SJSA1 (cell line): ENCODE measurements at regions not wholly inside any gene's neighbourhood (a gene's known extent, or its start where the extent isn't known, plus 50 kb on each side); places are given as distances from the start of the nearest gene placed in this dataset.
"Not testable (repeated sequence)": the region's sequence is repeated elsewhere in the genome, so short reads cannot be mapped to it uniquely, and the experiment has no call there.

Experiments used
- DNase-seq, 2 experiments: peaks; one replicate each; pipeline ENCODE4 v3.0.0-alpha.2; 2015 to 2020; ENCODE audit warnings: low spot score in 2 of 2, low read depth in 1 of 2
- H3K27ac ChIP-seq: fragments of 250-450 bp; sonication (Bioruptor Pico); 2 replicates; pipeline ENCODE4 v1.5.1; 2020; ENCODE audit warnings: mild to moderate bottlenecking, moderate library complexity
- H3K27me3 ChIP-seq: fragments of 250-450 bp; sonication (Bioruptor Pico); replicated peaks from 2 replicates; pipeline ENCODE4 v1.5.1; 2020; ENCODE audit warnings: mild to moderate bottlenecking, moderate library complexity
- H3K36me3 ChIP-seq: fragments of 250-450 bp; sonication (Bioruptor Pico); 2 replicates; pipeline ENCODE4 v1.5.1; 2020; ENCODE audit warnings: mild to moderate bottlenecking
- H3K4me1 ChIP-seq: fragments of 250-450 bp; sonication (Bioruptor Pico); replicated peaks from 2 replicates; pipeline ENCODE4 v1.6.1; 2021; ENCODE audit warnings: mild to moderate bottlenecking
- H3K4me3 ChIP-seq: fragments of 250-450 bp; sonication (Bioruptor Pico); 2 replicates; pipeline ENCODE4 v1.5.1; 2020; ENCODE audit warnings: mild to moderate bottlenecking
- H3K9me3 ChIP-seq: fragments of 250-450 bp; sonication (Bioruptor Pico); replicated peaks from 2 replicates; pipeline ENCODE4 v1.5.1; 2020; ENCODE audit warnings: mild to moderate bottlenecking

- H3K4me1 ChIP-seq, result peaks cover 30% of the 10 kb centered on the region
- no peaks in the 10 kb centered on the region for H3K9me3 ChIP-seq
- no peaks in the 10 kb centered on the region for H3K27me3 ChIP-seq
Measured at GRCh38 chr11:8763070-8763685, 80.6 kb downstream of the RPL27A start.

GRCh38 chr11:8765294-8765693 lies 82.7 kb downstream of the RPL27A start:
- Histone ChIP-seq H3K4me1 (peaks cover 44% of the 10 kb centered on the region), H3K9me3 (no peaks in the 10 kb centered on the region), H3K27me3 (no peaks in the 10 kb centered on the region), H3K36me3 (no peaks in the 10 kb centered on the region), H3K27ac (no peak overlapping the region), H3K4me3 (no peak overlapping the region)
- DNase-seq, result peak in 1 of 2 experiments; percentile 19

More at GRCh38 chr11:8763070-8763685, 80.6 kb downstream of the RPL27A start:
- no peak overlapping the region for H3K27ac ChIP-seq
- H3K4me3 ChIP-seq, result no peak overlapping the region
- H3K36me3 ChIP-seq, result no peaks in the 10 kb centered on the region
- no peak for DNase-seq

GRCh38 chr11:8766043-8766987 lies 83.7 kb downstream of the RPL27A start:
- no peaks in the 10 kb centered on the region for H3K9me3 ChIP-seq
- no peaks in the 10 kb centered on the region for H3K36me3 ChIP-seq
- peaks cover 44% of the 10 kb centered on the region for H3K4me1 ChIP-seq
- no peak overlapping the region for H3K4me3 ChIP-seq
- no peaks in the 10 kb centered on the region for H3K27me3 ChIP-seq
- H3K27ac ChIP-seq, result peak overlapping the region; percentile 77; the same call in 1 of the 2 replicates
- DNase-seq, result peak in 1 of 2 experiments; percentile 19

GRCh38 chr11:8766988-8767374 lies 84.4 kb downstream of the RPL27A start:
- Histone ChIP-seq H3K36me3 (no peaks in the 10 kb centered on the region), H3K27me3 (no peaks in the 10 kb centered on the region), H3K27ac (peak overlapping the region; percentile 77), H3K9me3 (no peaks in the 10 kb centered on the region), H3K4me1 (peaks cover 44% of the 10 kb centered on the region), H3K4me3 (no peak overlapping the region)
- no peak for DNase-seq

GRCh38 chr11:8767466-8768142 lies 85.0 kb downstream of the RPL27A start:
- Histone ChIP-seq H3K9me3 (no peaks in the 10 kb centered on the region), H3K27ac (peak overlapping the region; percentile 77), H3K27me3 (no peaks in the 10 kb centered on the region), H3K4me3 (no peak overlapping the region), H3K36me3 (no peaks in the 10 kb centered on the region), H3K4me1 (peaks cover 44% of the 10 kb centered on the region)
- peak in 1 of 2 experiments; percentile 21 for DNase-seq

GRCh38 chr11:8768625-8769333 lies 86.2 kb downstream of the RPL27A start:
- no peak overlapping the region for H3K4me3 ChIP-seq
- no peaks in the 10 kb centered on the region for H3K9me3 ChIP-seq
- peak; percentile 77 to 84 for DNase-seq
- no peaks in the 10 kb centered on the region for H3K36me3 ChIP-seq
- peaks cover 44% of the 10 kb centered on the region for H3K4me1 ChIP-seq
- peak overlapping the region; percentile 77 for H3K27ac ChIP-seq
- no peaks in the 10 kb centered on the region for H3K27me3 ChIP-seq

GRCh38 chr11:8772571-8773519 lies 90.3 kb downstream of the RPL27A start:
- Histone ChIP-seq H3K4me1 (peaks cover 18% of the 10 kb centered on the region), H3K36me3 (no peaks in the 10 kb centered on the region), H3K27me3 (no peaks in the 10 kb centered on the region), H3K9me3 (no peaks in the 10 kb centered on the region), H3K27ac (no peak overlapping the region), H3K4me3 (no peak overlapping the region)
- DNase-seq, result no peak

GRCh38 chr11:8773916-8774539 lies 91.4 kb downstream of the RPL27A start:
- Histone ChIP-seq H3K9me3 (no peaks in the 10 kb centered on the region), H3K27ac (no peak overlapping the region), H3K27me3 (no peaks in the 10 kb centered on the region), H3K4me1 (peaks cover 6% of the 10 kb centered on the region), H3K4me3 (no peak overlapping the region), H3K36me3 (no peaks in the 10 kb centered on the region)
- DNase-seq, result no peak

- not testable (repeated sequence) for H3K36me3 ChIP-seq, H3K4me3 ChIP-seq, H3K27me3 ChIP-seq, H3K27ac ChIP-seq, H3K4me1 ChIP-seq, H3K9me3 ChIP-seq, DNase-seq
Measured at GRCh38 chr11:8774916-8775315, 92.3 kb downstream of the RPL27A start.

- no peaks in the 10 kb centered on the region for H3K9me3 ChIP-seq
- no peaks in the 10 kb centered on the region for H3K27me3 ChIP-seq
- no peaks in the 10 kb centered on the region for H3K4me1 ChIP-seq
- no peak for DNase-seq
- H3K36me3 ChIP-seq, result no peaks in the 10 kb centered on the region
- H3K27ac ChIP-seq, result no peak overlapping the region
- no peak overlapping the region for H3K4me3 ChIP-seq
Measured at GRCh38 chr11:8775332-8775731, 92.7 kb downstream of the RPL27A start.

- Histone ChIP-seq H3K27me3 (no peaks in the 10 kb centered on the region), H3K4me1 (no peaks in the 10 kb centered on the region), H3K9me3 (no peaks in the 10 kb centered on the region), H3K36me3 (no peaks in the 10 kb centered on the region), H3K27ac (no peak overlapping the region), H3K4me3 (no peak overlapping the region)
- no peak for DNase-seq
Measured at GRCh38 chr11:8775734-8776133, 93.1 kb downstream of the RPL27A start.

GRCh38 chr11:8776209-8776608 lies 93.6 kb downstream of the RPL27A start:
- no peaks in the 10 kb centered on the region for H3K9me3 ChIP-seq
- H3K36me3 ChIP-seq, result no peaks in the 10 kb centered on the region
- no peaks in the 10 kb centered on the region for H3K27me3 ChIP-seq
- no peak for DNase-seq
- H3K27ac ChIP-seq, result no peak overlapping the region
- H3K4me3 ChIP-seq, result no peak overlapping the region
- H3K4me1 ChIP-seq, result no peaks in the 10 kb centered on the region
